Liver (tissue), 8 donors: ENCODE measurements at regions not wholly inside any gene's neighbourhood (a gene's known extent, or its start where the extent isn't known, plus 50 kb on each side); places are given as distances from the start of the nearest gene placed in this dataset.

Source experiments
- DNase-seq: peaks from one replicate; pipeline ENCODE4 v3.0.0-alpha.2; 2017; ENCODE audit warnings: low spot score
- H3K27ac ChIP-seq, 2 donors: one replicate each; pipeline ENCODE4 v1.7.0; 2013; ENCODE audit warnings: inconsistent platforms in 2 of 2, low read length in 2 of 2, control low read depth in 1 of 2, low read depth in 1 of 2, mild to moderate bottlenecking in 1 of 2
- H3K27me3 ChIP-seq, 4 donors: one replicate each; pipeline versions ENCODE4 v1.6.1 to v1.7.0; 2013; ENCODE audit warnings: low read length in 3 of 4, inconsistent platforms in 1 of 4, mild to moderate bottlenecking in 1 of 4, moderate library complexity in 1 of 4; ENCODE audit not compliant: control insufficient read depth in 4 of 4, insufficient read depth in 4 of 4
- H3K36me3 ChIP-seq, 4 donors: one replicate each; pipeline versions ENCODE4 v1.6.1 to v1.7.0; 2013; ENCODE audit warnings: low read length in 3 of 4, mild to moderate bottlenecking in 3 of 4, low read depth in 1 of 4, moderate library complexity in 1 of 4; ENCODE audit not compliant: control insufficient read depth in 4 of 4, insufficient read depth in 3 of 4
- H3K4me1 ChIP-seq, 4 donors: one replicate each; pipeline versions ENCODE4 v1.6.1 to v1.7.0; 2013; ENCODE audit warnings: low read length in 3 of 4, mild to moderate bottlenecking in 3 of 4, moderate library complexity in 1 of 4; ENCODE audit not compliant: control insufficient read depth in 4 of 4, insufficient read depth in 4 of 4
- H3K4me3 ChIP-seq, 3 donors: one replicate each; pipeline versions ENCODE4 v1.6.1 to v1.7.0; 2013; ENCODE audit warnings: low read length in 3 of 3, control low read depth in 1 of 3, low read depth in 1 of 3, mild to moderate bottlenecking in 1 of 3
- H3K9ac ChIP-seq, 2 donors: one replicate each; pipeline ENCODE4 v1.7.0; 2013; ENCODE audit warnings: low read length in 2 of 2, mild to moderate bottlenecking in 2 of 2, moderate library complexity in 2 of 2, control low read depth in 1 of 2, low read depth in 1 of 2
- H3K9me3 ChIP-seq, 4 donors: one replicate each; pipeline versions ENCODE4 v1.6.1 to v1.7.0; 2013; ENCODE audit warnings: low read length in 3 of 4; ENCODE audit not compliant: control insufficient read depth in 4 of 4
- EGR1 ChIP-seq, 2 donors: IDR thresholded peaks; 2 replicates each; pipeline ENCODE4 v1.6.1; 2016 to 2018; ENCODE audit warnings: antibody characterized with exemption in 2 of 2, low read depth in 2 of 2
- FOXA2 ChIP-seq: IDR thresholded peaks from 2 replicates; pipeline ENCODE4 v1.6.1; 2016; ENCODE audit warnings: antibody characterized with exemption
- GABPA ChIP-seq, 2 donors: IDR thresholded peaks in 1 of 2; conservative IDR thresholded peaks in 1 of 2; 2 replicates each; pipeline ENCODE4 v1.6.1; 2016; ENCODE audit warnings: antibody characterized with exemption in 2 of 2, mild to moderate bottlenecking in 1 of 2, moderate library complexity in 1 of 2
- HNF4A ChIP-seq, 2 donors: conservative IDR thresholded peaks; 2 replicates each; pipeline ENCODE4 v1.6.1; 2016; ENCODE audit warnings: antibody characterized with exemption in 2 of 2, mild to moderate bottlenecking in 2 of 2
- HNF4G ChIP-seq: IDR thresholded peaks from 2 replicates; pipeline ENCODE4 v1.6.1; 2016; ENCODE audit warnings: antibody characterized with exemption
- JUND ChIP-seq, 2 donors: IDR thresholded peaks; 2 replicates each; pipeline ENCODE4 v1.6.1; 2016; ENCODE audit warnings: antibody characterized with exemption in 2 of 2
- NR2F2 ChIP-seq: IDR thresholded peaks from 2 replicates; pipeline ENCODE4 v1.6.1; 2016; ENCODE audit warnings: antibody characterized with exemption
- RAD21 ChIP-seq, 2 donors: IDR thresholded peaks; 2 replicates each; pipeline ENCODE4 v1.6.1; 2016; ENCODE audit warnings: antibody characterized with exemption in 2 of 2, mild to moderate bottlenecking in 2 of 2
- RXRA ChIP-seq, 2 donors: IDR thresholded peaks; 2 replicates each; pipeline ENCODE4 v1.6.1; 2017 to 2018; ENCODE audit warnings: antibody characterized with exemption in 2 of 2, mild to moderate bottlenecking in 1 of 2
- SP1 ChIP-seq: IDR thresholded peaks from 2 replicates; pipeline ENCODE4 v1.6.1; 2018; ENCODE audit warnings: antibody characterized with exemption, mild to moderate bottlenecking
- TAF1 ChIP-seq: conservative IDR thresholded peaks from 2 replicates; pipeline ENCODE4 v1.6.1; 2016; ENCODE audit warnings: antibody characterized with exemption, mild to moderate bottlenecking
- YY1 ChIP-seq: IDR thresholded peaks from 2 replicates; pipeline ENCODE4 v1.6.1; 2016; ENCODE audit warnings: antibody characterized with exemption, mild to moderate bottlenecking
- WGBS: extraction: QIAGEN DNeasy Blood & Tissue Kit; methylation state at CpG from one replicate; pipeline ENCODE4 v1.1.7; 2013; 5-methylcytosine and 5-hydroxymethylcytosine counted together
- TF ChIP-seq, protein P1 (sequence below): IDR thresholded peaks from 2 replicates; pipeline ENCODE4 v1.6.1; 2016; ENCODE audit warnings: antibody characterized with exemption
- TF ChIP-seq, protein P2 (sequence below): fragments of 150-350 bp; IDR thresholded peaks from 2 replicates; pipeline ENCODE4 v1.5.1; 2017; ENCODE audit warnings: improper control_type of control experiment, low read depth, low read length; ENCODE audit not compliant: missing input control
- TF ChIP-seq, protein P3 (sequence below): IDR thresholded peaks from 2 replicates; pipeline ENCODE4 v1.6.1; 2016; ENCODE audit warnings: antibody characterized with exemption
- TF ChIP-seq, protein P4 (sequence below): IDR thresholded peaks from 2 replicates; pipeline ENCODE4 v1.6.1; 2016; ENCODE audit warnings: antibody characterized with exemption
- TF ChIP-seq, protein P5 (sequence below): IDR thresholded peaks from 2 replicates; pipeline ENCODE4 v1.6.1; 2016; ENCODE audit warnings: antibody characterized with exemption, mild to moderate bottlenecking
- donor health status: healthy.
- donor health status: healthy.
- donor health status: healthy.
- donor health status: healthy.
- donor health status: healthy.

DNA sequence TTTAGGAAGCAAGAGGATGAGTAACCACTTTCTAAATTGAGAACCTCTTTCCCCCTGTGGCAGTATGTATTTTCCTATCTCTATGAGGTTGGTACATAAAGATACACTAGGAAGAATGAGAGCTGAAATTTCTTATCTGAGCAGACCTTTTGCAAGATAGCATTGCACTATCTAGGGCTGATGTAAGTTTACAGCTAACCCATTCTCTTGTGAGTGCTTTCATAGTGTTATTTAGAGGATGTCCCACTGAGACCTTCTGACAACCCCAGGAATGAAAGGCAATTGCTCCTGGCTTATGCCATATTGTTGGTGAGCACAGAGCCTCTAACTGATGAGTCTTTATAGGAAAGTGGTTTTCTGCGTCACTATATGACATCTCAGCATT, 1209.3 kb upstream of the CDH6 start:
- TF ChIP-seq TAF1 (no peak), RAD21 (IDR thresholded peaks at IDR 0.05) (no peak)
- TF ChIP-seq, protein P1, sequence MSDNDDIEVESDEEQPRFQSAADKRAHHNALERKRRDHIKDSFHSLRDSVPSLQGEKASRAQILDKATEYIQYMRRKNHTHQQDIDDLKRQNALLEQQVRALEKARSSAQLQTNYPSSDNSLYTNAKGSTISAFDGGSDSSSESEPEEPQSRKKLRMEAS, result no peak
- TF ChIP-seq, protein P2, sequence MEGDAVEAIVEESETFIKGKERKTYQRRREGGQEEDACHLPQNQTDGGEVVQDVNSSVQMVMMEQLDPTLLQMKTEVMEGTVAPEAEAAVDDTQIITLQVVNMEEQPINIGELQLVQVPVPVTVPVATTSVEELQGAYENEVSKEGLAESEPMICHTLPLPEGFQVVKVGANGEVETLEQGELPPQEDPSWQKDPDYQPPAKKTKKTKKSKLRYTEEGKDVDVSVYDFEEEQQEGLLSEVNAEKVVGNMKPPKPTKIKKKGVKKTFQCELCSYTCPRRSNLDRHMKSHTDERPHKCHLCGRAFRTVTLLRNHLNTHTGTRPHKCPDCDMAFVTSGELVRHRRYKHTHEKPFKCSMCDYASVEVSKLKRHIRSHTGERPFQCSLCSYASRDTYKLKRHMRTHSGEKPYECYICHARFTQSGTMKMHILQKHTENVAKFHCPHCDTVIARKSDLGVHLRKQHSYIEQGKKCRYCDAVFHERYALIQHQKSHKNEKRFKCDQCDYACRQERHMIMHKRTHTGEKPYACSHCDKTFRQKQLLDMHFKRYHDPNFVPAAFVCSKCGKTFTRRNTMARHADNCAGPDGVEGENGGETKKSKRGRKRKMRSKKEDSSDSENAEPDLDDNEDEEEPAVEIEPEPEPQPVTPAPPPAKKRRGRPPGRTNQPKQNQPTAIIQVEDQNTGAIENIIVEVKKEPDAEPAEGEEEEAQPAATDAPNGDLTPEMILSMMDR, result no peak
- TF ChIP-seq, protein P3, sequence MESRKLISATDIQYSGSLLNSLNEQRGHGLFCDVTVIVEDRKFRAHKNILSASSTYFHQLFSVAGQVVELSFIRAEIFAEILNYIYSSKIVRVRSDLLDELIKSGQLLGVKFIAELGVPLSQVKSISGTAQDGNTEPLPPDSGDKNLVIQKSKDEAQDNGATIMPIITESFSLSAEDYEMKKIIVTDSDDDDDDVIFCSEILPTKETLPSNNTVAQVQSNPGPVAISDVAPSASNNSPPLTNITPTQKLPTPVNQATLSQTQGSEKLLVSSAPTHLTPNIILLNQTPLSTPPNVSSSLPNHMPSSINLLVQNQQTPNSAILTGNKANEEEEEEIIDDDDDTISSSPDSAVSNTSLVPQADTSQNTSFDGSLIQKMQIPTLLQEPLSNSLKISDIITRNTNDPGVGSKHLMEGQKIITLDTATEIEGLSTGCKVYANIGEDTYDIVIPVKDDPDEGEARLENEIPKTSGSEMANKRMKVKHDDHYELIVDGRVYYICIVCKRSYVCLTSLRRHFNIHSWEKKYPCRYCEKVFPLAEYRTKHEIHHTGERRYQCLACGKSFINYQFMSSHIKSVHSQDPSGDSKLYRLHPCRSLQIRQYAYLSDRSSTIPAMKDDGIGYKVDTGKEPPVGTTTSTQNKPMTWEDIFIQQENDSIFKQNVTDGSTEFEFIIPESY, result no peak
- DNase-seq, result no peak
- Histone ChIP-seq H3K4me1 (no peaks in the 10 kb centered on the region), H3K4me3 (no peak overlapping the region), H3K36me3 (no peaks in the 10 kb centered on the region), H3K9ac (no peak overlapping the region), H3K27ac (no peak overlapping the region), H3K9me3 (no peaks in the 10 kb centered on the region), H3K27me3 (no peaks in the 10 kb centered on the region)
- WGBS, result 86% methylated on average over 1 of the region's 1 CpG

DNA sequence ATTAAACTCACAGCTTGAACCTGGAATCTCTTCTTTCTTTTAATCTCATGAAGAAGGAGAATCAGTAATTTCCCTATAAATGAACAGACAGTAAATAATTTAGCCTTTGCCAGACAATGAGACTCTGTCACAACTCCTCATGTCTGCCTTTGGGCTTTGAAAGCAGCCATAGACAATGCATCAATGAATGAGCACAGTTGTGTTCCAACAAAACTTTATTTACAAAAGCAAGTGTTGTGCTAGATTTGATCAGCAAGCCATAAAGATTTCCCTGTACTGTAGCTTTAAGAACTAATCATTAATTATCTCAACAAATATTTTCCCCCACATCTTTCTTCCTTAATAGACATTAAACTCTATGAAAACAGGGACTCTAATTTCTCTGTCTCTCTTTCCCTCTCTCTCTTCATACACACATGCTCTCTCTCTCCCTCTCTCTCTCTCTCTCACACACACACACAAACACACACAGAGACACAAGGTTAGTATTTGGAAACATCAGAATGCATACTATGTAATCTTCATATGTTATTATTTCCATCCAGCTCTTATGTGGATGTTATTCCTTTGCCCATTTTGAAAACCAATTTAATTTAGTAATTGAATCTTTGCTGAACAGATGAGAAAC, 1209.8 kb upstream of the CDH6 start:
- TF ChIP-seq, protein P1, result no peak
- TF ChIP-seq RXRA (IDR thresholded peaks at IDR 0.05), result no peak
- no peaks in the 10 kb centered on the region for H3K9me3 ChIP-seq

DNA sequence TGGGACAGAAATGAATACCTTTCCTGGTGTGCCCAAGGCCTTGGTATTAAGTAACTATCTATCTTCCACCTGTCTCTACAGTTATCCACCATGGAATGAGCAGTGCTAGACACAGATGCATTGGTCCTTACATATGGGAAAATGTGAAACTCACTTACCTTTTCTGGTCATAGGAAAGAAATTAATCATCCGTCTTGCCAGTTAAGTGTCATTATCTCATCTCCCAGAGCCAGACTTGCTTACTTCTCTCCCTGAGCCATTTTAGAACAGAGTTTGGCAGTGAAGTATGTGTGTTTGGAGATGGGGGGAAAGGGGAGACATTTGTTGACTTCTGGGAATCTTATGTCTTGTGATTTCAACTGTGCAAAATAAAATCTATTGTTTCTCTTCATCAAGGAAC, 1211.0 kb upstream of the CDH6 start:
- Histone ChIP-seq H3K4me3 (no peak overlapping the region), H3K36me3 (no peaks in the 10 kb centered on the region), H3K9ac (no peak overlapping the region), H3K4me1 (no peaks in the 10 kb centered on the region), H3K27ac (no peak overlapping the region), H3K9me3 (no peaks in the 10 kb centered on the region), H3K27me3 (no peaks in the 10 kb centered on the region)
- DNase-seq, result no peak
- TF ChIP-seq HNF4A (conservative IDR thresholded peaks at IDR 0.05), result no peak
- no peak for TF ChIP-seq YY1
- TF ChIP-seq, protein P3, result no peak
- TF ChIP-seq, protein P4, sequence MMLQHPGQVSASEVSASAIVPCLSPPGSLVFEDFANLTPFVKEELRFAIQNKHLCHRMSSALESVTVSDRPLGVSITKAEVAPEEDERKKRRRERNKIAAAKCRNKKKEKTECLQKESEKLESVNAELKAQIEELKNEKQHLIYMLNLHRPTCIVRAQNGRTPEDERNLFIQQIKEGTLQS, result no peak
- TF ChIP-seq FOXA2, result no peak
- TF ChIP-seq RXRA (IDR thresholded peaks at IDR 0.05), result no peak
- no peak for TF ChIP-seq TAF1
- TF ChIP-seq EGR1 (IDR thresholded peaks at IDR 0.05; ENCODE audit: low read depth in 2 of 2), result no peak
- no peak for TF ChIP-seq JUND (IDR thresholded peaks at IDR 0.05)
- TF ChIP-seq HNF4G, result no peak
- TF ChIP-seq RAD21 (IDR thresholded peaks at IDR 0.05), result no peak
- no peak for TF ChIP-seq SP1
- TF ChIP-seq, protein P5, sequence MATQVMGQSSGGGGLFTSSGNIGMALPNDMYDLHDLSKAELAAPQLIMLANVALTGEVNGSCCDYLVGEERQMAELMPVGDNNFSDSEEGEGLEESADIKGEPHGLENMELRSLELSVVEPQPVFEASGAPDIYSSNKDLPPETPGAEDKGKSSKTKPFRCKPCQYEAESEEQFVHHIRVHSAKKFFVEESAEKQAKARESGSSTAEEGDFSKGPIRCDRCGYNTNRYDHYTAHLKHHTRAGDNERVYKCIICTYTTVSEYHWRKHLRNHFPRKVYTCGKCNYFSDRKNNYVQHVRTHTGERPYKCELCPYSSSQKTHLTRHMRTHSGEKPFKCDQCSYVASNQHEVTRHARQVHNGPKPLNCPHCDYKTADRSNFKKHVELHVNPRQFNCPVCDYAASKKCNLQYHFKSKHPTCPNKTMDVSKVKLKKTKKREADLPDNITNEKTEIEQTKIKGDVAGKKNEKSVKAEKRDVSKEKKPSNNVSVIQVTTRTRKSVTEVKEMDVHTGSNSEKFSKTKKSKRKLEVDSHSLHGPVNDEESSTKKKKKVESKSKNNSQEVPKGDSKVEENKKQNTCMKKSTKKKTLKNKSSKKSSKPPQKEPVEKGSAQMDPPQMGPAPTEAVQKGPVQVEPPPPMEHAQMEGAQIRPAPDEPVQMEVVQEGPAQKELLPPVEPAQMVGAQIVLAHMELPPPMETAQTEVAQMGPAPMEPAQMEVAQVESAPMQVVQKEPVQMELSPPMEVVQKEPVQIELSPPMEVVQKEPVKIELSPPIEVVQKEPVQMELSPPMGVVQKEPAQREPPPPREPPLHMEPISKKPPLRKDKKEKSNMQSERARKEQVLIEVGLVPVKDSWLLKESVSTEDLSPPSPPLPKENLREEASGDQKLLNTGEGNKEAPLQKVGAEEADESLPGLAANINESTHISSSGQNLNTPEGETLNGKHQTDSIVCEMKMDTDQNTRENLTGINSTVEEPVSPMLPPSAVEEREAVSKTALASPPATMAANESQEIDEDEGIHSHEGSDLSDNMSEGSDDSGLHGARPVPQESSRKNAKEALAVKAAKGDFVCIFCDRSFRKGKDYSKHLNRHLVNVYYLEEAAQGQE, result no peak
- TF ChIP-seq, protein P1, result no peak
- TF ChIP-seq NR2F2, result no peak
- TF ChIP-seq GABPA (IDR thresholded peaks at IDR 0.05 in 1 of 2, conservative IDR thresholded peaks at IDR 0.05 in 1 of 2), result no peak
- 74% methylated on average over 1 of the region's 1 CpG for WGBS

More for the DNA sequence above, 1209.8 kb upstream of the CDH6 start:
- no peak for DNase-seq
- Histone ChIP-seq H3K27ac (no peak overlapping the region), H3K4me3 (no peak overlapping the region), H3K9ac (no peak overlapping the region), H3K27me3 (no peaks in the 10 kb centered on the region), H3K36me3 (no peaks in the 10 kb centered on the region), H3K4me1 (no peaks in the 10 kb centered on the region)
